K562 (cell line): ENCODE measurements at regions not wholly inside any gene's neighbourhood (a gene's known extent, or its start where the extent isn't known, plus 50 kb on each side); places are given as distances from the start of the nearest gene placed in this dataset.
A peak's percentile ranks its signal among the peaks of the same experiment; 100 is the strongest.

Experiments used
- ATAC-seq: fragments of 200-7000 bp; cut with Tn5 transposase; 3 replicates; pipeline ENCODE4 v1.9.1; 2020; ENCODE audit warnings: moderate library complexity
- BruUV-seq: library from RNA; stranded (reverse); fragments of 400-500 nt; replicated peaks from 2 replicates; lab custom pipeline; 2021; lab: Mats Ljungman, UMichigan
- CTCF ChIA-PET: fragments of 300-600 bp; formaldehyde crosslinking; extraction: SDS; loops from one replicate; lab custom pipeline; 2021; ENCODE audit warnings: low intra/inter-chr PET ratio; lab: Yijun Ruan, JAX
- POLR2A ChIA-PET: fragments of 300-600, 350-650 bp; sonication (Branson Sonifier 250); formaldehyde crosslinking; extraction: SDS; loops from one replicate; lab custom pipeline; 2021; ENCODE audit warnings: antibody characterized with exemption, inconsistent platforms; lab: Yijun Ruan, JAX
- DNase-seq, 4 experiments: peaks; one replicate each; pipeline versions ENCODE4 v3.0.0 to v3.0.0-alpha.2; 2011 to 2018; ENCODE audit warnings: low spot score in 3 of 4, mixed read lengths in 3 of 4; ENCODE audit errors: extremely low read depth in 1 of 4
- FAIRE-seq: peaks from 2 replicates; lab custom pipeline; 2011; peaks lifted over from hg19 to GRCh38; lab: Jason Lieb, UNC
- H2AFZ ChIP-seq: 2 replicates; pipeline ENCODE4 v1.6.0; 2011; ENCODE audit warnings: low read depth, low read length, control low read depth, inconsistent platforms
- H3K27ac ChIP-seq: fragments of 200-600 bp; 3 replicates; pipeline ENCODE4 v1.8.0; 2011; ENCODE audit warnings: low read depth, mild to moderate bottlenecking, control low read depth, inconsistent platforms, low read length, moderate library complexity, mixed read lengths; ENCODE audit errors: extremely low read depth
- H3K27me3 ChIP-seq, 2 experiments: fragments of 300-600 bp in 1 of 2; 2 replicates in 1 of 2; 3 replicates in 1 of 2; pipeline versions ENCODE4 v1.6.0 to v1.8.0; 2011; ENCODE audit warnings: inconsistent platforms in 2 of 2, low read length in 2 of 2, mild to moderate bottlenecking in 1 of 2, mixed read lengths in 1 of 2, moderate library complexity in 1 of 2; ENCODE audit not compliant: control insufficient read depth in 2 of 2, insufficient read depth in 2 of 2
- H3K36me3 ChIP-seq: fragments of 300-600 bp; 3 replicates; pipeline ENCODE4 v1.8.0; 2011; ENCODE audit warnings: mild to moderate bottlenecking, low read length, inconsistent platforms; ENCODE audit not compliant: control insufficient read depth, insufficient read depth
- H3K4me1 ChIP-seq, 2 experiments: fragments of 200-600 bp in 1 of 2; replicated peaks in 1 of 2; 2 replicates in 1 of 2; 3 replicates in 1 of 2; pipeline versions ENCODE4 v1.5.1 to v1.8.0; 2011; ENCODE audit warnings: inconsistent platforms in 2 of 2, low read length in 2 of 2, mild to moderate bottlenecking in 1 of 2, mixed read lengths in 1 of 2, moderate library complexity in 1 of 2; ENCODE audit not compliant: control insufficient read depth in 2 of 2, insufficient read depth in 2 of 2
- H3K4me2 ChIP-seq: 2 replicates; pipeline ENCODE4 v1.6.1; 2011; ENCODE audit warnings: low read length, control low read depth, inconsistent platforms, mixed read lengths; ENCODE audit not compliant: insufficient read depth
- H3K4me3 ChIP-seq: fragments of 200-600 bp; sonication (generic), shearing (Covaris generic); 2 replicates; pipeline ENCODE4 v1.5.1; 2016; ENCODE audit warnings: control low read depth, inconsistent platforms
- H3K79me2 ChIP-seq: fragments of 200-600 bp; 3 replicates; pipeline ENCODE4 v1.8.0; 2011; ENCODE audit warnings: low read length, inconsistent platforms; ENCODE audit not compliant: control insufficient read depth, insufficient read depth
- H3K9ac ChIP-seq, 2 experiments: 2 replicates each; pipeline versions ENCODE4 v1.6.0 to v1.6.1; 2011; ENCODE audit warnings: low read depth in 2 of 2, low read length in 2 of 2, control low read depth in 1 of 2, inconsistent platforms in 1 of 2, mild to moderate bottlenecking in 1 of 2, mixed read lengths in 1 of 2; ENCODE audit not compliant: insufficient read depth in 1 of 2
- H3K9me1 ChIP-seq: one replicate; pipeline ENCODE4 v1.6.0; 2011; ENCODE audit warnings: inconsistent platforms, mild to moderate bottlenecking, low read length, moderate library complexity; ENCODE audit not compliant: control insufficient read depth, insufficient read depth
- H3K9me3 ChIP-seq: replicated peaks from 2 replicates; pipeline ENCODE4 v1.5.1; 2011; ENCODE audit warnings: low read depth, low read length, inconsistent platforms; ENCODE audit not compliant: control insufficient read depth, insufficient read depth
- H4K20me1 ChIP-seq: replicated peaks from 2 replicates; pipeline ENCODE4 v1.6.1; 2011; ENCODE audit warnings: low read length, inconsistent platforms, mixed read lengths; ENCODE audit not compliant: control insufficient read depth, insufficient read depth
- CHD1 ChIP-seq: fragments of 200-600 bp; sonication (generic); IDR thresholded peaks from one replicate; pipeline ENCODE4 v1.6.1; 2012; ENCODE audit warnings: mild to moderate bottlenecking, moderate library complexity, low read length, inconsistent platforms
- SIRT6 ChIP-seq: IDR thresholded peaks from one replicate; pipeline ENCODE4 v1.6.1; 2012; ENCODE audit warnings: low read depth, mild to moderate bottlenecking, control low read depth, inconsistent platforms, low read length, moderate library complexity
- ZNF212 ChIP-seq: fragments of 450-650 bp; formaldehyde crosslinking; IDR thresholded peaks from 2 replicates; pipeline ENCODE4 v1.4.0; 2020; ENCODE audit warnings: mild to moderate bottlenecking
- ZNF384 ChIP-seq: IDR thresholded peaks from 2 replicates; pipeline ENCODE4 v1.6.1; 2012; ENCODE audit warnings: low read depth, low read length, improper control_type of control experiment
- WGBS: fragments of 100-300 bp; shearing (Covaris generic); methylation state at CpG from one replicate; pipeline ENCODE4 v1.1.6; 2016; ENCODE audit warnings: low coverage, mixed read lengths; ENCODE audit not compliant: insufficient coverage; ENCODE audit errors: missing lambda C conversion rate; 5-methylcytosine and 5-hydroxymethylcytosine counted together
- in situ Hi-C: fragments of 300-500 bp; cut with MboI; formaldehyde crosslinking; loops from 4 replicates; pipeline ENCODE4 v1.15.0; 2018; ENCODE audit warnings: inconsistent platforms, mixed read lengths
- intact Hi-C: fragments of 100-400 bp; cut with micrococcal nuclease; formaldehyde crosslinking; loops from 2 replicates; pipeline ENCODE4 v1.14.2; 2022
- TF ChIP-seq, protein P1 (sequence below): sonication (generic); formaldehyde crosslinking; IDR thresholded peaks from 2 replicates; pipeline ENCODE4 v1.8.1; 2023; ENCODE audit warnings: mild to moderate bottlenecking, missing genetic modification reagents
- TF ChIP-seq, protein P2 (sequence below): fragments of 450-650 bp; formaldehyde crosslinking; conservative IDR thresholded peaks from 2 replicates; pipeline ENCODE4 v1.4.0; 2022; ENCODE audit warnings: mild to moderate bottlenecking, missing genetic modification characterization

DNA sequence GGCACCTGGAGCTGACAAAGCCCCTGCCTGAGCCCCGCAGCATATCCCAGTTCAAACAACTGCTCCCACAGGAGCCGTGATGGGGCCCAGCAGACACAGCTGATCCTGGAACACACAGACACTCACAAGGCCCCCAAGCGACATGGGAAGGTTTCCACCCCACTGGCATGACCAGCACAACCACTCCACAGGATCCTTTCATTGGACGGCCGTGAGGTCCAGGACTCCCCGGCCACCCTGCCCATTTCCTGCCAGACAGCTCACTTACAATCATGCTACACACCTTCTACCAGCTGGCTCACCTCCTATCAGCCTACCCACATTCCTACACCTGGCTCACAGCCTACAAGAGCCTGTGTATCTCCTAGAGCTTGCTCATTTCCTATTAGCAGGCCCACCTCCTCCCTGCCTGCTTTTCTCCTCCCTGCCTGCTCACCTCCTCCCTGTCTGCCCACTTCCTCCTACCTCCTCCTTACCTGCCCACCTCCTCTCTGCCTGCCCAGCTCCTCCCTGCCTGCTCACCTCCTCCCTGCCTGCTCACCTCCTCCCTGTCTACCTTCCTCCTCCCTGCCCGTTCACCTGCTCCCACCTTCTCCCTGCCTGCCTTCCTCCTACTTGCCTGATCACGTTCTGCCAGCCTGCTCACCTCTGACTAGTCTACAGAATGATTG is 73.9 kb downstream of the MATN1 start:
- H3K27me3 ChIP-seq = peaks cover 8 to 35% of the 10 kb centered on the region in 2 experiments; a peak in 4 of 5 replicates
- WGBS = 5% methylated on average over 8 of the region's 8 CpGs
- no peaks in the 10 kb centered on the region for H3K79me2 ChIP-seq
- CTCF ChIA-PET = no interaction called here
- no peaks in the 10 kb centered on the region for H3K36me3 ChIP-seq
- ATAC-seq (no peak; the same call in 2 of the 3 replicates), FAIRE-seq (no peak)
- no peak overlapping the region for H2AFZ ChIP-seq
- H3K4me3 ChIP-seq = no peak overlapping the region
- H4K20me1 ChIP-seq = peaks cover 4% of the 10 kb centered on the region; the same call in 1 of the 2 replicates
- no peaks in the 10 kb centered on the region for H3K9me3 ChIP-seq
- H3K27ac ChIP-seq = no peak overlapping the region
- intact Hi-C loops = no loop called here
- H3K4me1 ChIP-seq = no peaks in the 10 kb centered on the region
- POLR2A ChIA-PET = interaction anchor here (0.7 to 1.2 kb wide), 4 partner anchors 10 to 48 kb away, joined by 3 to 4 read pairs (median 3); no protein-coding TSS in a partner anchor
- BruUV-seq = no TSS peak
- no peak overlapping the region for H3K4me2 ChIP-seq
- TF ChIP-seq CHD1 = no peak
- TF ChIP-seq ZNF384 = no peak
- no peak for TF ChIP-seq ZNF212 (CRISPR knock-in tag)
- TF ChIP-seq, protein P1, sequence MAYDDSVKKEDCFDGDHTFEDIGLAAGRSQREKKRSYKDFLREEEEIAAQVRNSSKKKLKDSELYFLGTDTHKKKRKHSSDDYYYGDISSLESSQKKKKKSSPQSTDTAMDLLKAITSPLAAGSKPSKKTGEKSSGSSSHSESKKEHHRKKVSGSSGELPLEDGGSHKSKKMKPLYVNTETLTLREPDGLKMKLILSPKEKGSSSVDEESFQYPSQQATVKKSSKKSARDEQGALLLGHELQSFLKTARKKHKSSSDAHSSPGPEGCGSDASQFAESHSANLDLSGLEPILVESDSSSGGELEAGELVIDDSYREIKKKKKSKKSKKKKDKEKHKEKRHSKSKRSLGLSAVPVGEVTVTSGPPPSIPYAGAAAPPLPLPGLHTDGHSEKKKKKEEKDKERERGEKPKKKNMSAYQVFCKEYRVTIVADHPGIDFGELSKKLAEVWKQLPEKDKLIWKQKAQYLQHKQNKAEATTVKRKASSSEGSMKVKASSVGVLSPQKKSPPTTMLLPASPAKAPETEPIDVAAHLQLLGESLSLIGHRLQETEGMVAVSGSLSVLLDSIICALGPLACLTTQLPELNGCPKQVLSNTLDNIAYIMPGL (CRISPR knock-in tag) = no peak
- no peak for TF ChIP-seq SIRT6
- TF ChIP-seq, protein P2, sequence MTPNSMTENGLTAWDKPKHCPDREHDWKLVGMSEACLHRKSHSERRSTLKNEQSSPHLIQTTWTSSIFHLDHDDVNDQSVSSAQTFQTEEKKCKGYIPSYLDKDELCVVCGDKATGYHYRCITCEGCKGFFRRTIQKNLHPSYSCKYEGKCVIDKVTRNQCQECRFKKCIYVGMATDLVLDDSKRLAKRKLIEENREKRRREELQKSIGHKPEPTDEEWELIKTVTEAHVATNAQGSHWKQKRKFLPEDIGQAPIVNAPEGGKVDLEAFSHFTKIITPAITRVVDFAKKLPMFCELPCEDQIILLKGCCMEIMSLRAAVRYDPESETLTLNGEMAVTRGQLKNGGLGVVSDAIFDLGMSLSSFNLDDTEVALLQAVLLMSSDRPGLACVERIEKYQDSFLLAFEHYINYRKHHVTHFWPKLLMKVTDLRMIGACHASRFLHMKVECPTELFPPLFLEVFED (CRISPR knock-in tag) = peak; percentile 55; the same call in 1 of the 2 replicates
- TF ChIP-seq, all 486 proteins: peak for 1
- no peak for DNase-seq
- Histone ChIP-seq H3K9ac (no peak overlapping the region), H3K9me1 (peaks cover 4% of the 10 kb centered on the region)
- in situ Hi-C loops = no loop called here
